Ovary (tissue), 3 donors: ENCODE measurements at regions not wholly inside any gene's neighbourhood (a gene's known extent, or its start where the extent isn't known, plus 50 kb on each side); places are given as distances from the start of the nearest gene placed in this dataset.

Experiments
- EP300 ChIP-seq: sonication (generic); formaldehyde crosslinking; IDR thresholded peaks from one replicate; pipeline ENCODE4 v1.6.1; 2017; ENCODE audit warnings: antibody characterized with exemption
- POLR2A ChIP-seq: fragments of 450-650 bp; IDR thresholded peaks from one replicate; pipeline ENCODE4 v1.6.1; 2017; ENCODE audit warnings: antibody characterized with exemption, mild to moderate bottlenecking, moderate library complexity
- TF ChIP-seq, protein P1 (sequence below), 3 donors: fragments of 450-650 bp in 2 of 3; fragments of 200-600 bp in 1 of 3; IDR thresholded peaks; one replicate each; pipeline versions ENCODE4 v1.5.1 to v1.8.0; 2016 to 2022; ENCODE audit warnings: antibody characterized with exemption in 3 of 3, mild to moderate bottlenecking in 1 of 3
- donor health status: DM: no; HTN: no; CAD: no.

- TF ChIP-seq, protein P1, sequence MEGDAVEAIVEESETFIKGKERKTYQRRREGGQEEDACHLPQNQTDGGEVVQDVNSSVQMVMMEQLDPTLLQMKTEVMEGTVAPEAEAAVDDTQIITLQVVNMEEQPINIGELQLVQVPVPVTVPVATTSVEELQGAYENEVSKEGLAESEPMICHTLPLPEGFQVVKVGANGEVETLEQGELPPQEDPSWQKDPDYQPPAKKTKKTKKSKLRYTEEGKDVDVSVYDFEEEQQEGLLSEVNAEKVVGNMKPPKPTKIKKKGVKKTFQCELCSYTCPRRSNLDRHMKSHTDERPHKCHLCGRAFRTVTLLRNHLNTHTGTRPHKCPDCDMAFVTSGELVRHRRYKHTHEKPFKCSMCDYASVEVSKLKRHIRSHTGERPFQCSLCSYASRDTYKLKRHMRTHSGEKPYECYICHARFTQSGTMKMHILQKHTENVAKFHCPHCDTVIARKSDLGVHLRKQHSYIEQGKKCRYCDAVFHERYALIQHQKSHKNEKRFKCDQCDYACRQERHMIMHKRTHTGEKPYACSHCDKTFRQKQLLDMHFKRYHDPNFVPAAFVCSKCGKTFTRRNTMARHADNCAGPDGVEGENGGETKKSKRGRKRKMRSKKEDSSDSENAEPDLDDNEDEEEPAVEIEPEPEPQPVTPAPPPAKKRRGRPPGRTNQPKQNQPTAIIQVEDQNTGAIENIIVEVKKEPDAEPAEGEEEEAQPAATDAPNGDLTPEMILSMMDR (IDR thresholded peaks at IDR 0.05), result no peak
- TF ChIP-seq POLR2A, result no peak
- no peak for TF ChIP-seq EP300
These were observed 355.2 kb downstream of the CCSER2 start for GRCh38 chr10:84683550-84683949.
